Transverse colon (tissue), 4 donors: ENCODE measurements at regions not wholly inside any gene's neighbourhood (a gene's known extent, or its start where the extent isn't known, plus 50 kb on each side); places are given as distances from the start of the nearest gene placed in this dataset.

Source experiments
- DNase-seq: peaks from one replicate; pipeline ENCODE4 v3.0.0-alpha.2; 2019
- H3K27ac ChIP-seq, 4 donors: fragments of 200-600 bp; sonication (generic); 2 replicates each; pipeline ENCODE4 v1.5.1; 2016 to 2018; ENCODE audit warnings: inconsistent platforms in 4 of 4
- H3K27me3 ChIP-seq: fragments of 200-600 bp; sonication (generic); 2 replicates; pipeline ENCODE4 v1.5.1; 2017; ENCODE audit warnings: inconsistent platforms
- H3K36me3 ChIP-seq, 4 donors: fragments of 200-600 bp; sonication (generic); 2 replicates each; pipeline ENCODE4 v1.5.1; 2017 to 2019; ENCODE audit warnings: inconsistent platforms in 4 of 4
- H3K4me1 ChIP-seq, 4 donors: fragments of 200-600 bp; sonication (generic); 2 replicates each; pipeline ENCODE4 v1.5.1; 2017 to 2020; ENCODE audit warnings: inconsistent platforms in 4 of 4
- H3K4me3 ChIP-seq, 4 donors: fragments of 200-600 bp; sonication (generic); 1 replicate in 1 of 4; 2 replicates in 3 of 4; pipeline versions ENCODE4 v1.5.1 to v1.6.1; 2017 to 2019; ENCODE audit warnings: inconsistent platforms in 4 of 4
- H3K9me3 ChIP-seq, 2 donors: fragments of 200-600 bp; sonication (generic); 2 replicates each; pipeline ENCODE4 v1.5.1; 2017 to 2019; ENCODE audit warnings: inconsistent platforms in 2 of 2
- EP300 ChIP-seq: sonication (generic); formaldehyde crosslinking; IDR thresholded peaks from one replicate; pipeline ENCODE4 v1.6.1; 2017; ENCODE audit warnings: antibody characterized with exemption, low read depth
- POLR2A ChIP-seq: fragments of 450-650 bp; IDR thresholded peaks from one replicate; pipeline ENCODE4 v1.6.1; 2016; ENCODE audit warnings: antibody characterized with exemption, mild to moderate bottlenecking, moderate library complexity
- POLR2AphosphoS5 ChIP-seq, 3 donors: sonication (generic); formaldehyde crosslinking; IDR thresholded peaks; one replicate each; pipeline ENCODE4 v1.6.1; 2016; ENCODE audit warnings: antibody characterized with exemption in 3 of 3
- WGBS, 2 donors: methylation state at CpG; one replicate each; pipeline ENCODE4 v1.1.5; 2018; ENCODE audit warnings: low coverage in 1 of 2; 5-methylcytosine and 5-hydroxymethylcytosine counted together
- in situ Hi-C, 4 donors: fragments of 200-750 bp; cut with MboI; loops; one replicate each; pipeline versions ENCODE4 v1.15.0 to v1.15.1; 2017; ENCODE audit warnings: low sequenced_read_pairs in 3 of 4, low pct_ligation_motif_present in 1 of 4, low pct_unique_long_range_greater_than_20kb in 1 of 4
- intact Hi-C: fragments of 100-400 bp; cut with DNase I; formaldehyde crosslinking; loops from one replicate; pipeline ENCODE4 v1.15.1; 2023; ENCODE audit warnings: low total_unique reads
- TF ChIP-seq, protein P1 (sequence below), 5 experiments: fragments of 200-600 bp in 3 of 5; fragments of 450-650 bp in 2 of 5; sonication (generic) in 3 of 5; IDR thresholded peaks; 1 replicate in 2 of 5; 2 replicates in 3 of 5; pipeline ENCODE4 v1.5.1; 2016 to 2017; ENCODE audit warnings: antibody characterized with exemption in 5 of 5, inconsistent platforms in 3 of 5, mild to moderate bottlenecking in 2 of 5, moderate library complexity in 1 of 5

- 86 to 87% methylated on average over 3 to 5 of the region's 5 CpGs for WGBS, 2 donors
- no peak overlapping the region for H3K27ac ChIP-seq
- DNase-seq = no peak
- no peaks in the 10 kb centered on the region for H3K36me3 ChIP-seq
- H3K27me3 ChIP-seq = no peaks in the 10 kb centered on the region
- no peak overlapping the region for H3K4me3 ChIP-seq
- intact Hi-C loops = no loop called here
- TF ChIP-seq POLR2AphosphoS5 (IDR thresholded peaks at IDR 0.05) = no peak
- TF ChIP-seq, protein P1, sequence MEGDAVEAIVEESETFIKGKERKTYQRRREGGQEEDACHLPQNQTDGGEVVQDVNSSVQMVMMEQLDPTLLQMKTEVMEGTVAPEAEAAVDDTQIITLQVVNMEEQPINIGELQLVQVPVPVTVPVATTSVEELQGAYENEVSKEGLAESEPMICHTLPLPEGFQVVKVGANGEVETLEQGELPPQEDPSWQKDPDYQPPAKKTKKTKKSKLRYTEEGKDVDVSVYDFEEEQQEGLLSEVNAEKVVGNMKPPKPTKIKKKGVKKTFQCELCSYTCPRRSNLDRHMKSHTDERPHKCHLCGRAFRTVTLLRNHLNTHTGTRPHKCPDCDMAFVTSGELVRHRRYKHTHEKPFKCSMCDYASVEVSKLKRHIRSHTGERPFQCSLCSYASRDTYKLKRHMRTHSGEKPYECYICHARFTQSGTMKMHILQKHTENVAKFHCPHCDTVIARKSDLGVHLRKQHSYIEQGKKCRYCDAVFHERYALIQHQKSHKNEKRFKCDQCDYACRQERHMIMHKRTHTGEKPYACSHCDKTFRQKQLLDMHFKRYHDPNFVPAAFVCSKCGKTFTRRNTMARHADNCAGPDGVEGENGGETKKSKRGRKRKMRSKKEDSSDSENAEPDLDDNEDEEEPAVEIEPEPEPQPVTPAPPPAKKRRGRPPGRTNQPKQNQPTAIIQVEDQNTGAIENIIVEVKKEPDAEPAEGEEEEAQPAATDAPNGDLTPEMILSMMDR (IDR thresholded peaks at IDR 0.05) = no peak
- TF ChIP-seq EP300 = no peak
- no peaks in the 10 kb centered on the region for H3K4me1 ChIP-seq
- in situ Hi-C loops = no loop called here
- H3K9me3 ChIP-seq = peaks cover 10 to 21% of the 10 kb centered on the region in 2 donors
Measured at GRCh38 chr3:13972679-13973379, 93.0 kb upstream of the WNT7A start.

- no peaks in the 10 kb centered on the region for H3K9me3 ChIP-seq
- DNase-seq = no peak
- in situ Hi-C loops = no loop called here
- WGBS, 2 donors = 44% methylated on average over 3 of the region's 3 CpGs
- intact Hi-C loops = no loop called here
- no peaks in the 10 kb centered on the region for H3K36me3 ChIP-seq
- no peak overlapping the region for H3K27ac ChIP-seq
- no peaks in the 10 kb centered on the region for H3K4me1 ChIP-seq
- TF ChIP-seq EP300 = no peak
- TF ChIP-seq, protein P1 (IDR thresholded peaks at IDR 0.05) = no peak
- H3K4me3 ChIP-seq = no peak overlapping the region
- H3K27me3 ChIP-seq = no peaks in the 10 kb centered on the region
Measured at GRCh38 chr3:13966302-13966701, 86.4 kb upstream of the WNT7A start.

DNA sequence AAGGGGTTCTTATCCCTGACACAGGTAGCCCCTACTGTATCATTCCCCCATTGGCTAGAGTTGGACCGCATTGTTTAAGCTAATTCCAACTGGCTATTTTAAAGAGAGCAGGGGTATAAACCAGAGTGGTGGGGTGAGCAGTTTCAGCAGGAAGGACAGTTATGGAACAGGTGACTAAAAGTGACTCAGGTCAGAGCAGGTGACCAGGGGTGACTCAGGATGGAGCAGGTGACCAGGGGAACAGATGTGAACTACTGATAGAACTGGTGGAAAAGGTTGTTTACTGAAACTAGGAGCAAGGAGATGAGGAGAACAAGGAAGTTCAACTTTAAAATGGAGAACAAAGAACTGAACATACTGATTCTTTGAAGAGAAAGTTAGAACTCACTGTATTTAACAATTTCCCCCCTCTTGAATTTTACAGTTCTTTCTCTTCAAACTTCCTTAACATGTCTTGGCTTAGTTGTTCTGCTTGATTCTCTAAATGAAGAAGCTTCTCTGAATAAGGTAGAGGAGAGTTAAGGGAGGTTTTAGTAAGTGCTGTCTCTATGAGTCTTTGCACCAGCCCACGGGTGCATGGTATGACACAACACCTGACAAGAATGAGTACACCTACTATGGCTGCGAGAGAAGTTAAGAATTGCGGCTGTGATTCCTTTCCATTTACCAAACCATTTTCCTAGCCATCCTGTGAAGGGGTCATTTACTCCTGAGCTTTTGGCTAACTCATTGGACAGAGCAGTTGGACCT is 83.4 kb upstream of the WNT7A start:
- no peaks in the 10 kb centered on the region for H3K27me3 ChIP-seq
- TF ChIP-seq POLR2AphosphoS5 (IDR thresholded peaks at IDR 0.05) (no peak), POLR2A (no peak), EP300 (no peak)
- TF ChIP-seq, protein P1 (IDR thresholded peaks at IDR 0.05) = no peak
- H3K4me1 ChIP-seq = no peaks in the 10 kb centered on the region
- in situ Hi-C loops = no loop called here
- no peaks in the 10 kb centered on the region for H3K9me3 ChIP-seq
- no peaks in the 10 kb centered on the region for H3K36me3 ChIP-seq
- no peak overlapping the region for H3K27ac ChIP-seq
- no peak for DNase-seq
- WGBS, 2 donors = 75 to 93% methylated on average over 2 to 4 of the region's 4 CpGs
- intact Hi-C loops = no loop called here
- H3K4me3 ChIP-seq = no peak overlapping the region

DNA sequence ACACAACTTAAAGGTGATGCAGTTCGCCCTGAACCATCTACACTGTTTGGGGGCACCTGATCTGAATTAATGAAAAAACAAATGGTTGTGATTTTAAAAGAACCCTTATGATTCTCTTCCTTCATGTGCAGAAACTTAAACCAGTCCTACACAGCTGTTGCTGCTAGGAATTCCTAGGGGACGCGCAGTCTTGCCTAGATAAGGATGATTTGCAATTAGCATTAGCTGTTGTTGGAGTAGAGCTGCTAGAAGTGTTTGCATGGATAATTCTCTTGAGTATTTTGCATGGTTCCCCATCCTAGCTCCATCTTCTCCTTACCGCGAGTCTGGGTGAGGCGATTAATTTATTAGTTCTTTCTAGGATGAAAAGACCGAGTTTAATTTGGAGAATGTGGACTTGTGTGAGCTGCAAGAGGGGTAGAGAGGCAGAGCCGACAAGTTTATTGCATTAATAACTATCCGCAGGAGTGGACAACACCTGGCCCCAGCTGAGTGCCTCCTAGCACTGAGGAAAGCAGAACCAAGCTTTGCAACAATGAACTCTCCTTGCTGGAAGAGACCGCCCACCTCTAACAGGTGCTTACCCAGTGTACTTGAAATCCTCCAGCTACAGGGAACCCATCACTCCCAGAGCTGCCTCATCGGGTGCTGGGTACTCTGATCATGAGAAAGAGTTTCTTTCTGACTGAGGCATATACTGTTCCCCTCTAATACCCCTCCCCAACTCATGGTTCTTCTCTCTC is 75.0 kb upstream of the WNT7A start:
- in situ Hi-C loops (no loop called here), intact Hi-C loops (no loop called here)
- no peak for DNase-seq
- no peaks in the 10 kb centered on the region for H3K27me3 ChIP-seq
- 84 to 87% methylated on average over 8 to 11 of the region's 11 CpGs for WGBS, 2 donors
- TF ChIP-seq POLR2AphosphoS5 (IDR thresholded peaks at IDR 0.05) = no peak
- H3K4me1 ChIP-seq = no peaks in the 10 kb centered on the region
- H3K9me3 ChIP-seq = no peaks in the 10 kb centered on the region
- H3K27ac ChIP-seq = no peak overlapping the region
- no peak overlapping the region for H3K4me3 ChIP-seq
- H3K36me3 ChIP-seq = no peaks in the 10 kb centered on the region
